ENCODE measurements at regions not wholly inside any gene's neighbourhood (a gene's known extent, or its start where the extent isn't known, plus 50 kb on each side); places are given as distances from the start of the nearest gene placed in this dataset.
"Not testable (repeated sequence)": the region's sequence is repeated elsewhere in the genome, so short reads cannot be mapped to it uniquely, and the experiment has no call there.

- H3K27ac Mint-ChIP-seq: no peak overlapping the region
- H3K36me3 Mint-ChIP-seq: peaks cover 25% of the 10 kb centered on the region
- DNase-seq (ENCODE audit: low spot score in 2 of 2, unreplicated experiment in 2 of 2): no peak
- TF ChIP-seq, protein P1, sequence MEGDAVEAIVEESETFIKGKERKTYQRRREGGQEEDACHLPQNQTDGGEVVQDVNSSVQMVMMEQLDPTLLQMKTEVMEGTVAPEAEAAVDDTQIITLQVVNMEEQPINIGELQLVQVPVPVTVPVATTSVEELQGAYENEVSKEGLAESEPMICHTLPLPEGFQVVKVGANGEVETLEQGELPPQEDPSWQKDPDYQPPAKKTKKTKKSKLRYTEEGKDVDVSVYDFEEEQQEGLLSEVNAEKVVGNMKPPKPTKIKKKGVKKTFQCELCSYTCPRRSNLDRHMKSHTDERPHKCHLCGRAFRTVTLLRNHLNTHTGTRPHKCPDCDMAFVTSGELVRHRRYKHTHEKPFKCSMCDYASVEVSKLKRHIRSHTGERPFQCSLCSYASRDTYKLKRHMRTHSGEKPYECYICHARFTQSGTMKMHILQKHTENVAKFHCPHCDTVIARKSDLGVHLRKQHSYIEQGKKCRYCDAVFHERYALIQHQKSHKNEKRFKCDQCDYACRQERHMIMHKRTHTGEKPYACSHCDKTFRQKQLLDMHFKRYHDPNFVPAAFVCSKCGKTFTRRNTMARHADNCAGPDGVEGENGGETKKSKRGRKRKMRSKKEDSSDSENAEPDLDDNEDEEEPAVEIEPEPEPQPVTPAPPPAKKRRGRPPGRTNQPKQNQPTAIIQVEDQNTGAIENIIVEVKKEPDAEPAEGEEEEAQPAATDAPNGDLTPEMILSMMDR (IDR thresholded peaks at IDR 0.05; ENCODE audit: unreplicated experiment): no peak
- H3K9me3 Mint-ChIP-seq: peaks cover 79% of the 10 kb centered on the region
- H3K4me3 Mint-ChIP-seq: no peak overlapping the region
- H3K27me3 Mint-ChIP-seq (ENCODE audit: low read depth): no peaks in the 10 kb centered on the region
- no peaks in the 10 kb centered on the region for H3K4me1 Mint-ChIP-seq
These were observed 106.3 kb upstream of the ZNF267 start for GRCh38 chr16:31767267-31767666.

DNA sequence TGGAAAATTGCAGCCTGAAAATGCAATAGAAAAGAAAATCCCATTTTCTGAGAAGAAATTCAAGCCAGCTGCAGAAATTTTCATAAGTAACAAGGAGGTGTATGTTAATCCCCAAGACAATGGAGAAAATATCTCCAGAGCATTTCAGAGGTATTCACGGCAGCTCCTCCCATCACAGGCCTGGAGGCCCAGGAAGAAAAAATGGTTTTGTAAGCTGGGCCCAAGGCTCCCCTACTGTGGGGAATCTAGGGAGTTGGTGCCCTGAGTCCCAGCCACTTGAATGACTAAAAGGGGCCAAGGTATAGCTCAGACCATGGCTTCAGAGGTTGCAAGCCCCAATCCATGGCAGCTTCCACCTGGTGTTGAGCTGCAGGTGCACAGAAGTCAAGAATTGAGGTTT lies 93.3 kb upstream of the ZNF267 start:
- peaks cover 75% of the 10 kb centered on the region for H3K9me3 Mint-ChIP-seq
- H3K36me3 Mint-ChIP-seq: peaks cover 9% of the 10 kb centered on the region
- TF ChIP-seq, protein P1 (IDR thresholded peaks at IDR 0.05; ENCODE audit: unreplicated experiment): no peak
- no peaks in the 10 kb centered on the region for H3K4me1 Mint-ChIP-seq
- no peak for DNase-seq (ENCODE audit: low spot score in 2 of 2, unreplicated experiment in 2 of 2)
- H3K4me3 Mint-ChIP-seq: no peak overlapping the region
- no peak overlapping the region for H3K27ac Mint-ChIP-seq
- H3K27me3 Mint-ChIP-seq (ENCODE audit: low read depth): no peaks in the 10 kb centered on the region

GRCh38 chr16:31785126-31785525 lies 88.5 kb upstream of the ZNF267 start:
- no peaks in the 10 kb centered on the region for H3K27me3 Mint-ChIP-seq (ENCODE audit: low read depth)
- peaks cover 3% of the 10 kb centered on the region for H3K36me3 Mint-ChIP-seq
- no peak overlapping the region for H3K4me3 Mint-ChIP-seq
- TF ChIP-seq, protein P1 (IDR thresholded peaks at IDR 0.05; ENCODE audit: unreplicated experiment): no peak
- peaks cover 72% of the 10 kb centered on the region for H3K9me3 Mint-ChIP-seq
- no peak for DNase-seq (ENCODE audit: low spot score in 2 of 2, unreplicated experiment in 2 of 2)
- H3K4me1 Mint-ChIP-seq: no peaks in the 10 kb centered on the region
- H3K27ac Mint-ChIP-seq: no peak overlapping the region

DNA sequence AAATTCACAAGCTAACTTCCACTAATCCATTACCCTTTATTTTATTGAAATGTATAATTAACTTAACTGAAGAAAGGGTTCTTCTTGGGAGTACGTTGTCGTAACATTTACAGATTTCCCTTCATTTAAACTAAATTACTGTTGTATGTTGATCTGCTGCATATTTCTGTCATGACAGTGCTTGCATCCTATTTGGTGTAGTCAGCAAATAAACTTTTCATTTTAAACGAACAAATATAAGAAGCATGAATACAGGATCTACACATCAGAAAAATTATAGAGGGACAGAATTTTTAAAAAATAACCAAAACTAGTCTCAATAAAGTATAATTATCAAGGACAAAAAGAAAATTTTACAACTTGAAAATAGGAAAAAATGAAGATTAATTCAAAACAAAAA lies 66.5 kb upstream of the ZNF267 start:
- DNase-seq (ENCODE audit: low spot score in 2 of 2, unreplicated experiment in 2 of 2): no peak
- Mint-ChIP-seq H3K9me3 (peaks cover 55% of the 10 kb centered on the region), H3K4me1 (no peaks in the 10 kb centered on the region), H3K27ac (no peak overlapping the region), H3K36me3 (no peaks in the 10 kb centered on the region), H3K4me3 (no peak overlapping the region), H3K27me3 (ENCODE audit: low read depth) (no peaks in the 10 kb centered on the region)
- TF ChIP-seq, protein P1 (IDR thresholded peaks at IDR 0.05; ENCODE audit: unreplicated experiment): no peak

DNA sequence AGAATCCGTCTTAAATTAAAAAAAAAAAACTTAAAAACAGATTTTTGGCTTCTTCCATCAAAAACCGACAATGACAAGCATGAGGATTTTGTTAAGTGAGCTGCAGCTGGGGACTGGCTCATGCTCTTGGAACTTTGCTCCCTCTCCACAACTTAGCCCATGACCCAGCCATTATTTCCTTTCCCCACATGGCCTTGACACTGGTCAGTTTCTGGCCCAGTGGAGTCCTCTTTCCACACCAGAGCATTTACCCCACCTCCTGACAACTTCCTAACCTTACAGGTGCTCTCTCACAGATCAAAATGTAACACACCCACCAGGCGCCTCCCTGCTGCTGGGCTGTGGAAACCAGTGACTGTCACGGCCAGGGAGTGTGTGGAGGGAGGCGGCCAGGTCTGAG lies 62.7 kb upstream of the ZNF267 start:
- TF ChIP-seq, protein P1 (IDR thresholded peaks at IDR 0.05; ENCODE audit: unreplicated experiment): no peak

GRCh38 chr16:31816141-31816540 lies 57.5 kb upstream of the ZNF267 start:
- not testable (repeated sequence) for H3K36me3 Mint-ChIP-seq; H3K4me1 Mint-ChIP-seq; H3K27ac Mint-ChIP-seq; DNase-seq (ENCODE audit: low spot score in 2 of 2, unreplicated experiment in 2 of 2); H3K4me3 Mint-ChIP-seq; H3K27me3 Mint-ChIP-seq (ENCODE audit: low read depth)
- peaks cover 34% of the 10 kb centered on the region for H3K9me3 Mint-ChIP-seq

More for the DNA sequence above, 62.7 kb upstream of the ZNF267 start:
- no peaks in the 10 kb centered on the region for H3K4me1 Mint-ChIP-seq
- H3K9me3 Mint-ChIP-seq: peaks cover 56% of the 10 kb centered on the region
- DNase-seq (ENCODE audit: low spot score in 2 of 2, unreplicated experiment in 2 of 2): no peak
- H3K36me3 Mint-ChIP-seq: no peaks in the 10 kb centered on the region
- H3K4me3 Mint-ChIP-seq: no peak overlapping the region
- no peaks in the 10 kb centered on the region for H3K27me3 Mint-ChIP-seq (ENCODE audit: low read depth)
- no peak overlapping the region for H3K27ac Mint-ChIP-seq
